NCI-H1105 (cell line): ENCODE measurements at regions not wholly inside any gene's neighbourhood (a gene's known extent, or its start where the extent isn't known, plus 50 kb on each side); places are given as distances from the start of the nearest gene placed in this dataset.
"Not testable (repeated sequence)": the region's sequence is repeated elsewhere in the genome, so short reads cannot be mapped to it uniquely, and the experiment has no call there.

Experiments
- DNase-seq: peaks from one replicate; lab custom pipeline; 2025; lab: John Stamatoyannopoulos, UW

DNA sequence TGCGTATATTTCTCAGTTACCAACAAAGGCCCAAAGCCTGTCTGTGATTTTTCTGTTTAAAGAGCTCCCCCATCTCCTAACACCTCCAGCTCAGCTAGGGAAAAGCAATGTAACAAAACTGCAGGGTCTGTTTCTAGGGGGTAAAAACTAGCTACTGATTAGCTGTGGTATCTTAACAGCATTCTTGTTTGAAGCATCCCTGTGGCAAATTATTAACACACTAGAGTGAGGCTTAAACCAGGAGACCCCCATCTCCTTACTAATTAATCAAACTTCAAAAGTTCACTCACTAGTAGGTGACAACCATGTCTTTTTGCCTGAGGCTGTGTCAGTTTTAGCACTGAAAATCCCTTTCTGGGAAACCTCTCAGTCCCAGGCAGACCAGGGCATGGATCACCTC is 186.2 kb upstream of the PARD3B start:
- no peak for DNase-seq

DNA sequence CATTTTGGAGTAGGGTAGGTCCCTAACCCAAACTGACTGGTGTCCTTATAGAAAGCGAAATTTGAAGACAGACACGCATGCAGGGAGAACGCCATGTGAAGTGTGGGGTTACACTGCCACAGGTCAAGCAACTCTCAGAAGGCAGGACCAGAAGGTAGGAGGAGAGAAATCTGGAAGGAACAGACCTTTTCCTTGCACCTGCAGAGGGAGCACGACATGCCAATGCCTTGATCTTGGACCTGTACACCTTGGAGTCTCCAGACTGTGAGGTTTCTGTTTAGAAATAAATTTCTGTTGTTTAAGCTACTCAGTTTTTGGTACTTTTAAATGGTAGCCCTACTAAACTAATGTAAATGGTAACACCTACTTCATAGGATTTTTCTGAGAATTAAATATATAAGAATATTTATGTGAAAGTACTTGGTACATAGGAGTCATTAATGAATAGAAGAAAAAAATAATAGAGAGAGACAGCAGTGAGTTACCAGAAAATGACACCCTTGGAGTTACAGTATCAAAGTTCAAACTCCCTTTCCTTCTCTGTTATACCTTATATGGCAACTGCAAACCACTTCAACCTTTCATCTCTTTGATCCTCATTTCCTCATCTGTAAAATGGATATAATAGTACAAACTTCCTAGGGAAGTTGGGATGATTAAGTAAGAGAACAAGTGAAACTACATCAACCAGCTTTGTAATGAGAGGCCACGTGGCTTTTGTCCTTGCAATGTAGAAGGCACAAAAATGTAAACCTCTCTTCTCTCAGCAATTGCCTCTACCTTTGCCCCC is 184.9 kb upstream of the PARD3B start:
- no peak for DNase-seq

DNA sequence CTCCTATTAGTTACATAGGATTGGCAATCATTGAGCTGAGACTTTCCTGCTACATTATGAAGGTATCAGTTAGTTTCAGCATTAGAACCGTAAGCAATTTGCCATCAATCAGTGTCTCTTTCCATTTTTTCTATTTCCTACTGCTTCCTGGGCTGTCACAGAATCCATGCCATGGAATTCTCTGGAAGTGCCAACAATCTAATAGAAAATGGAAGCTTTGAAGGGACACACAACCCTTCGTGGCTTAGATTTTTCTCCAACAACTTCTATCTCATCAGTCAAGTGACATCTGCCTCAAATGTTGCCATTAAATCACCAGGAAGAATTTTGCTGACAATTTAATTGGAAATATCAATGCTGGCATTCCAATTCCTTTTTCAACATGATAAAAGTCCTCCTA is 183.5 kb upstream of the PARD3B start:
- DNase-seq: no peak

DNA sequence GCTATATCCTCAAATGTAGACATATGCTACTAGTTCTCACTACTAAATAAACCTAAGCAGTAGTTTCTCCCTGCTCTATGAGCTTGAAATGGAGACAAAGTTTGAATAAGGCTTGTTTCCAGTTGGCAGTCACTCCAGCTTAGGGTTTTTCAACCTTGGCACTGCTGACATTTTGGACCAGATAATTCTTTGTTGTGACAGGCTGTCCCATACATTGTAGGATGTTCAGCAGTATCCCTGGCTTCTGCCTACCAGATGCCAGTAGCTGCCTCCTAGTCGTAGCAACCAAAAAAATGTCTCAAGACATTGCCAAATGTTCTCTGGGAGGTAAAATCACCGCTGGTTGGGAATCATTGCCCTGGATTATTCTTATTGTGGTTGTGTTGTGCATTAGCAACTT is 182.7 kb upstream of the PARD3B start:
- DNase-seq: no peak

DNA sequence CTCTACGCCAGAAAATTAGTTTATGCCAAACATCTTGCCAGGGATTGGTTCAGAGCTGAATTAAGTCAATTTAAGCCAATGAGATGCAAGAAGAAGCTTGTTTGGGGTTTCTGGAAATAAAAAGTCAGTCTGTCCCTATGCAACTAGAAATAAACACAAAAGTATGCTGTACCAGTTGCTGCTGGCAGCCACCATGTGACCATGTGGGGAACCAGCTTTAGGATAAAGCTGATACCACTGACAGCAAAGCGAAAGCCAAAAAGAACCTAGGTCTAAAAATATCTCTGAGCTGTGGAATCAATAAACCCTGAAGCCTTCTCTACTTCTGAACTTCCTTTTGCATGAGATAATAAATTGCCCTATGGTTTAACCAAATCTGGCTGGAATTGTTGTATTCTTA is 181.8 kb upstream of the PARD3B start:
- DNase-seq: no peak

DNA sequence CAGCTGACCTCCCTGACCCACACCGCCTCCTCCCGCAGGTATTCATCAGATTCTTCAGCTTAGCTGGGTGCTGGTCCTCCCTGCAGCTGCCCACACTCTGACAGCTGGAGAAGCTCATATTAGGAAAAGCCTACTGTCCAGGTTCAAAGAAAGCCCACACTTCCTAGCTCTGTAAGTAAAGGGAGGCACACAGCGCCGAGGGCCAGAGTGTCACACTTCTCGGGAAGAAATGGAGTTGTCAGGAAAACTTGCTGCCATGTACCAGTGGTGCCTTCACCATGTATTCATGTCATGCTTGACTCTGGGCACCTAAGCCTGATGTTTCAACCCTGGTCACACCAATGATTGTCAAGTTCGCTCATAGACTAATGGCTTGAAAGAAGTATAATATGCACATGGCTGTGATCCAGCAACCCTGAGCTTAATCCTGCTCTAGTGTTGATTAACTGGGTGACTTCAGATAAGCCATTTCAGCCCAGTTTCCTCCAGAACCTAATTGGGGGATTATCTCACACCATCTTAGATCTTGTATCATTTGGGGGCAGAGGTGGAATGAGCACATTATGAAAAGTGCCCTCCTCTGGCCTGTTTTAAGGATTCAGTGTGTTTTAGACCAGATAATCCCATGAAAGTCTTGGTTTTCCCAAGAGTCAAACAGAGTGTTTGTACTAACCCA is 180.3 kb upstream of the PARD3B start:
- no peak for DNase-seq

DNA sequence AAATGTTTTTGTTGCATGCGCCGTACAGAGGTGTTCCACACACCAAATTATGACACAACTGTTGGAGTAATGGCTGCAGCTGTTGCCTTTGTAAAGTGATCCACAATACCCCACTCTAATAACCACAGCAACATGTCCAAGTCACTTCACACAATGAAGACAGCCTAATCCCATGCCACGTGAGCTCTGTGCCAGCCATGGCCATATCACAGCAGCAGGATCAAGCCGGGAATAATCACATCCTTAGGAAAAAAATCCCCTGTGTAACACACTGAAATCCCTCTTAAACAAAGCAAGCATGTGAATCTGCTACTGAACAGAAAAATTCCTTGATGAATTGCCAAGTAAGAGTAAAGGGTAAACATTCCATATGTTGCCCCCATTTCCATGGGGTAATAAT is 179.5 kb upstream of the PARD3B start:
- no peak for DNase-seq

DNA sequence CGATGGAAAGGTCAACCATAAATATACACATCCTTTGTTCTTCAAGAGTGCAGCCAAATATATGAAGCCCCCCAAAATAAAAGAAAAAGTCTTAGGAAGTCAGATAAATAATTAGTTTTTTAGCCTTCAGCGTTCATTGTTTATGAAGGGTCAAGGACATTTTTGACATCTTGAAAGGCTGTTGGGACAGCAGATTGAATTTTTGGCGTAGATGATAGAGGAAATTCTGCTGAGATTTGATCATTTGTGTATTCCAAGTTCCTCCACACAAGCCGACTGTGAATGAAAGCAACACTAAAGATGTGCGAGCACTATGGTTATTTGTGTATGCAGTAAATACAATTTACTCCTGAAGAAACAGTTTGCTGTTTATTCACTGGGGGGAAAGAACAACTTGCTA is 177.8 kb upstream of the PARD3B start:
- DNase-seq: no peak

DNA sequence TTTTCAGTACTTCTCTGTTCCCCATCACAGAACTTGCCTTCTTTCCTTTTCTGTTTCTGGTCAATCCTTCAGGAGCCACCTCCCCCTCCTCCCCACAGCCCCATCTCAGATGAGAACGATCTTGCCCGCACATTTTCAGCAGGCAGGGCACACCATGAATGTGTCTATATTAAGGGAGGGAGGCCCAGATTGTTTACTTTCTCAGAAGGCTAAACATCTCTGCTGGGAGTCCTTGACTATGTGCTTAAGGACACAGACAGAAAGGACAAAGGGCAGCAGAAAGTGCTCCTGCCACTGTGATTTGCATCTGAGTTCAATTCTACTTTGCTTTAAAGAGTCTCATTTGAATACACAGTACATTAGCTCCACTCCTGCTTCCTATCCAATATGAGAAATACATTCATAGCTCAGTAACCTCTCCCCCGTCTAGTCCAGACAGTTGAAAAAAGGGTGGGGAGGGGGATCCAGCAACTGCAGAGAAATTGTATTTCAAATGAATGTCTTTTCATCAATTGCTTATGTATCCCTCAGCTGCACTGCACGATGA is 175.0 kb upstream of the PARD3B start:
- no peak for DNase-seq

DNA sequence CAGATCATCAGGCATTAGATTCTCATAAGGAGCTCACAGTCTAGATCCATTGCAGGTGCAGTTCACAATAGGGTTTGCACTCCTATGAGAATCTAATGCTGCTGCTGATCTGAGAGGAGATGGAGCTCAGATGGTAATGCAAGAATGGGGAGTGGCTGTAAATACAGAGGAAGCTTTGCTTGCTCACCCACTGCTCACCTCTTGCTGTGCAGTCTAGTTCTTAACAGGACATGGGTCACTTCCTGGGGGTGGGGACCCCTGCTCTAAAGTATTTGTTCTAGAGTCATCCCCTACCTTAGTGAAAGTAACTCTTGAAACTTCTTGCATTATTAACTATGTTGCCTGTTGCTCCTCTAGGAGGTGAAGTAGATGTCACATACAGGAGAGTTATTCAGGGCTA is 171.3 kb upstream of the PARD3B start:
- DNase-seq: no peak

DNA sequence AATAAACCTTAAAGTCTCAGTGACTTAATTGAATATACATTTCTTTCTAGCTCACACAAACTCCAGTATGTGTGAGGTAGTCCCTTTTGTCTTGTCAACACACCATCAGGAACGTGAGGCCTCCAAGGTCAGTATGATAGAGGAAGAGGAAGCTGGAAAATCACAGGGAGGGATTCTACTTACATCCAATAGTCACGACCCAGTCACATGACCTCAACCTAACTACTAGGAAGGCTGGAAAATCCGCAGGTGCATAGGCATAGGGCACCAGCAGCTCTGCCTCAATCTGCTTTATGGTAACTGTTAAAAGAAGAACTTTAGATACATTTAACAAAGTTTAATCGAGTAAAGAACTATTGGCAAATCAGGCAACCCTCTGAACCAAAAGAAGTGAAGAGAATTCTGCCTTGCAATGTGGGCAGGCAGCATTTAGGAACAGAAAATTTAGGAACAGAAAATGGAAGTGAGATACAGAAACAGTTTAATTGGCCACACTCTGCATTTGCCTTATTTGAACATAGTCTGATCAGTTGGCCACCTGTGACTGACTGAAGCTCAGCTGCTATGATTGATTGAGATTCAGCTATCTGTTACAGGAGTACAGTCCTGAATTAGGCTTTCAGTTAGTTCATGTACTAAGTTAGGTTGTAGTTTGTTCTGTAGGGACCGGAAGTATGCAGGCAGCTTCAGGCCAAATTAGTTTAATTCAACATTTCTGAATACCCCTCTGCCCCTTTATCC is 165.0 kb upstream of the PARD3B start:
- no peak for DNase-seq

DNA sequence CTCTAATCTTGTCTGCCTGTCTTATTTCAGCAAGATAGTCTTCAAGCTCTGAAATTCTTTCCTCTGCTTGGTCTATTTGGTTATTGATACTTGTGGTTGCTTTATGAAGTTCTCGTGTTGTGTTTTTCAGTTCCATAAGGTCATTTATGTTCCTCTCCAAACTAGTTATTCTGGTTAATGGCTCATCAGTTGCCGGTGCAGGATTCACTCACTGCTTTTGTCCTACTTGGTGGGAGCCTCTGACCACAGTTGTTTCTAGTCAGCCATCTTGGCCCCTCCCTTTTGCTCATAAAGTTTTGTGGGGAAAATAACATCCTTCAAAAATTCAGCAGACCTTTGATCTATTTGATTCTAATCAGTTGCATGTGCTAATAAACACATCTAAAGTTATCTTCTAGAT is 158.6 kb upstream of the PARD3B start:
- no peak for DNase-seq

DNA sequence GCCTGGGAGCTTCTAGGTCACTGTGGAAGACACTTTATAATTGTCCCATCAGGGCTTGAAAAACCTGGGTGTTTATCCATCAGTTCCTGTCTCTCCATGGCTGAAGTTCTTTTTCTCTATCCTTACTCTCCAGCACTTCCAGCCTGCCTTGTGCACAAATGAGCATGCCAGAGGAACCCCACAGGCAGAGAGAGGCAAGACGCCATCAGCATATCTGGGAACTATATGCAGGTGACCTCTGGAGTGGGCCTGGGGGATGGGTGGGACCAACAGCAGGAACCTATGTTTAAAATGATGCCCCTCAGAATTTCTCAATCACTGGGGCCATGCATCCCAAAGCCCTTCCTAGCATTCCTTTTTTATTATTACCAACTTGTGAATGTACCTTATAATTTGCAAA is 156.2 kb upstream of the PARD3B start:
- no peak for DNase-seq

DNA sequence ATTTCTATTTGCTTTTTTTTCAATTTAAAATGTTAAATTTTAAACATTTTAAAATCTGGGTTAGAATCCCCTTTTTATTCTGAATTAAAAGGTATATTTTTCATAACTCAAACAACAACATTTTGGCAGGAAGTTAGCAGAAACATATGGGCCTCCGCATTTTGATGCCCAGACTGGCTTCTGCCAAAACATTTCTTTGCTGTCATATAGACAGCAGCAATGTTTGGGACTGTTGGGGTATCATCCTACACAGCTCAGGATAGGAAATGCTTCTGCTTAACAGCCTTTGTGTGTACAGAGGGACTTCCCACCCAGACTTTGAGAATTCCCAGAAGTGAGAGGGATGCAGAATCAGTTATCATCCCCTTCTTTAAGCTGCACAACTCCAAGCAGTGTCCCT is 155.4 kb upstream of the PARD3B start:
- DNase-seq: no peak

DNA sequence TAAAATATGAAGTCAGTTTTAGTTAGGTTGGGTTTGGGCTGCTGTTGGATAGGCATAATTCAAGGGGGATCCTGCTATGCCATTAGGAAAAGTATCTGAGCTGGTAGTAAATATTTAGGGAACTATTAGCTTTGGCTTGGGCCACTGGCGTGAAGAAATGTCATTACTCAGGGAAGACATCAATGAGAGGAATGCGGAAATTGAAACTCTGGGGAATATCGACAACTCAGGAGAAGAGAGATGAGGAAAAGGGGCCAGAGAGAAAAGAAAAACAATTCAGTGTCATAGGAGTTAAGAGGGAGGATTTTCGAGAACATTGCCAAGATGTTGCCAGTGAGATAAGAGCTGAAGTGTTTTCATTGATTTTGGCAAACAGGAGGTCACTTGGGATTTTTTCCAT is 149.7 kb upstream of the PARD3B start:
- no peak for DNase-seq

DNA sequence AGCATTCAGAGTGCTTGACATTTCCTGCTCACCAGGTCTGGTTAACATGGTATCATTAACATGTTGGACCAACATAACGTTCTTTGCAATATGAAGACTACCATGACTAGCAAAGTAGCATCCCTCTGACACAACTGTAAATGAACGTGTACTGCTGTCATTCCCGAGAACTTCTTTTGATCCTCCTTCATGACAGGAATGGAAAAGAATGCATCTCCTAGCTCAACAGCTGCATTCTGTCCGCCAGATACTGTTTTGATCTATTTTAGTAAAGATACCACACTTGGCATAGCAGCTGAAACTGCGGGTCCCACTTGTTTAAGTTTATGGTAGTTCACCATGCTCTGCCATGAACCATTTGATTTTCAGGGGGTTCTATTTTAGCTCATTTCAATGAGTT is 144.2 kb upstream of the PARD3B start:
- no peak for DNase-seq

DNA sequence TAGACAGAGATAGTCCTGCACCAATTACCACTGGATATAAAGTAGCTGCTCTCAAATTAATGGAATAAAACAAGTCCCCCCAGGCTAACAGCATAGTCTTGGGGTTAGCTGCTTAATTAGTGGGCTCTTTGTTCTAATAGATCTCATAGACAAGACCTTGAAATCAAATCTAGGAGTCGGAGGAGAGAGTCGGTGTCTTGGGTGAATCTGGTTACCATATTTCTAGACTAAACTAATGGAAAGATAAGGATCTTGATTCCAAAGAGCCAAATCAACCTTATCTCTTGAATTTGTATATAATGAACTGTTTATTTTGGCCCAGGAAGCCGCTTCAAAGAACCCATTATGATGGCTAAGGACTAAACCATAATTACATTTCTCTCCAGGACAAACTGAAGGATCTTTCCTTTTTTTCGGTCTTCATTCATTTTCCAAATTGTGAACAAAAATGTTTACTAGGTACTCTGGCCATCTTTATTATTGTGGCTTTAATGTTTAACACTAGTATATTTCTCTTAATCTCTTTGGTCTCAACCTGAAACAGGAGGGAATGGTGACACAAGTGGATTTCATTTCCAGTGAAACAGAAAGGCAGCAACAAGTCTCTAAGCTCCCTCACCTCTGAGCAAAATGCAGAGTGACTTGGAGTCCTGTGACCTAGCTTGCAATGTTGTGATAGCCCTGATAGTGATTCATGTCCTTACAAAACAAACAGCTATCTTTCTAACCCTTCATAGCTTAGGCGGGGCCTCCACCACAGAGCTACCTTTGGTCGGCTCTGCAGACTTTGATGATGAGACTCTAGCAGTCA is 137.9 kb upstream of the PARD3B start:
- DNase-seq: peak; percentile 35

DNA sequence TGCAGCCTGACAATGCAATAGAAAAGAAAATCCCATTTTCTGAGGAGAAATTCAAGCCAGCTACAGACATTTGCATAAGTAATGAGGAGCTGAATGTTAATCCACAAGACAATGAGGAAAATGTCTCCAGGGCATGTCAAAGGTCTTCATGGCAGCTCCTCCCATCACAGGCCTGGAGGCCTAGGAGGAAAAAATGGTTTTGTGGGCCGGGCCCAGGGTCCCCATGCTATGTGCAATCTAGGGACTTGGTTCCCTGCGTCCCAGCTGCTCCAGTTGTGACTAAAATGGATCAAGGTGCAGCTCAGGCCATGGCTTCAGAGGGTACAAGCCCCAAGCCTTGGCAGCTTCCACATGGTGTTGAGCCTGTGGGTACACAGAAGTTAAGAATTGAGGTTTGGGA is 132.5 kb upstream of the PARD3B start:
- not testable (repeated sequence) for DNase-seq

DNA sequence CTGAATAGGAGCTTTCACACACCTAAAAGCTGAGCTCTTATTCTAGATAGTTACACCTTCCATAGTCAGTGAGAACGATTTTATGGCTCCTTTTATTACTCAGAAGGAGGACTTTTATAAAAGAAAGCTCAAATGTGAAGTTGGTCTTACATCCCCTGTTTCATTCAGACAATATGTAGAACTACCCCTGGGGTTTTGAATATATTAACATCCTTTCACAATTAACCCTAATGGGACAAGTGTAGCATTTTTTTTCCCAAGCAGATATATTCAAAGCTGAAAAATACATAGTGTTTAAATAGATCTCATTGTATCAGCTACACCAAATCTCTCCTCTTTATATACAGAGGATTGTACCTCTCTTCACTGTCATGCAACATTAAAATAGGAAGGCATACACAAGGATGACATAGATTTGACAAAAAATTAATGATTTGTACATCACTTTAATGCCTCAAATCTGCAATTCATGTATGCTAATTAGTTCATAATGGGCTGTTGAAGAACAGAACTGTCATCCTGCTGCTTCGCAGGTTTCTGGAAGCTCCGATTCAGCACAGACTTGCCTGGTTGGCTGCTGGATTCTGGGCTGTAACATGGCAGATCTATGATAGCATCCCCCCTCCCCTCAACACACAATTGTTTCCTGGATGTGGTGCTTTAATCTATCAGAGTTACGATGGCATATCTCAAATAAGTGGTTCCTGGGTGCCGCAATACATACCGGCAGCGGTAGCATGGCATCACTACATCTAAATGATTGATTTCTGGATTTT is 129.7 kb upstream of the PARD3B start:
- no peak for DNase-seq

DNA sequence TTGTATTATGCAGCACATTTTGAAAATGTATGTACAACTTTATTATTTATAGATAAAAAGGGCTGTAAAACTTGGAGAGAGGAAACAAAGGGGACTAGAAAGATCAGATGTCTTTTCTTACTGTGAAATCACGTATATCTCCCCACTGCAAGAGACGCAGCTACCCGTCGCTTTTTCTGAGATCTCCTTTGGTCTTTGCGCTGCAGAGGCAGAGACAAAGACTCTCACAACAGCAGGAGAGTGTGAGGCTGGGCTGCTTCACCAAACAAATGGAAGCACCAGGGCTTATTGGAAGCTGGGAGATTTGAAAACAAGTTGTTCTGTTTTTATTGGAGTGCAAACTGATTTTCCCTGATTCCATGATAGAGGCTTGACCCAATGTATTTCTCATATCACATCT is 129.0 kb upstream of the PARD3B start:
- DNase-seq: no peak

DNA sequence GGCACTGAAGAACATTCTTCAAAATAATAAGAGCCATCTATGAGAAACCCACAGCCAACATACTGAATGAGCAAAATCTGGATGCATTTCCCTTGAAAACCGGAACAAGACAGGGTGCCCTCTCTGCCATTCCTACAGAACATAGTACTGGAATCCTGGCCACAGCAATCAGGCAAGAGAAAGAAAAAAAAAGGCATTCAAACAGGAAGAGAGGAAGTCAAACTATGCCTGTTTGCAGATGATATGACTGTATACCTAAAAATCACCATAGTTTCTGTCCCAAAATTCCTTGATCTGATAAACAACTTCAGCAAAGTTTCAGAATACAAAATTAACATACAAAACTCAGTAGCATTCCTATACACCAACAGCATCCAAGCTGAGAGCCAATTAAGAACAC is 119.5 kb upstream of the PARD3B start:
- DNase-seq: no peak
